H1 (cell line): ENCODE measurements at regions not wholly inside any gene's neighbourhood (a gene's known extent, or its start where the extent isn't known, plus 50 kb on each side); places are given as distances from the start of the nearest gene placed in this dataset.

ENCODE experiments used
- BRCA1 ChIP-seq: IDR thresholded peaks from 2 replicates; pipeline ENCODE4 v1.6.1; 2012; ENCODE audit warnings: low read depth, low read length, improper control_type of control experiment
- CTCF ChIP-seq, 3 experiments: IDR thresholded peaks; 1 replicate in 2 of 3; 2 replicates in 1 of 3; pipeline versions ENCODE4 v1.5.1 to v1.6.1; 2011; ENCODE audit warnings: low read length in 3 of 3, mild to moderate bottlenecking in 3 of 3, inconsistent platforms in 2 of 3, low read depth in 1 of 3, moderate library complexity in 1 of 3; ENCODE audit not compliant: insufficient read depth in 1 of 3; ENCODE audit errors: control extremely low read depth in 1 of 3
- EGR1 ChIP-seq: IDR thresholded peaks from 2 replicates; pipeline ENCODE4 v1.6.1; 2011; ENCODE audit warnings: low read depth, low read length, borderline replicate concordance
- EZH2 ChIP-seq: fragments of 200-600 bp; sonication (generic); IDR thresholded peaks from 2 replicates; pipeline ENCODE4 v1.7.1; 2012; ENCODE audit warnings: low read depth, mild to moderate bottlenecking, moderate library complexity, low read length, inconsistent platforms; ENCODE audit not compliant: severe bottlenecking
- FOSL1 ChIP-seq: IDR thresholded peaks from 2 replicates; pipeline ENCODE4 v1.6.1; 2011; ENCODE audit warnings: mild to moderate bottlenecking, low read depth, low read length, moderate library complexity; ENCODE audit not compliant: insufficient read depth
- HDAC2 ChIP-seq, 2 experiments: fragments of 300-600 bp in 1 of 2; sonication (generic) in 1 of 2; IDR thresholded peaks; 2 replicates each; pipeline ENCODE4 v1.6.1; 2011 to 2012; ENCODE audit warnings: low read depth in 2 of 2, low read length in 2 of 2, mild to moderate bottlenecking in 2 of 2, moderate library complexity in 2 of 2, borderline replicate concordance in 1 of 2, inconsistent platforms in 1 of 2
- NRF1 ChIP-seq: IDR thresholded peaks from 2 replicates; pipeline ENCODE4 v1.6.1; 2011; ENCODE audit warnings: mild to moderate bottlenecking, low read depth, low read length, improper control_type of control experiment
- RAD21 ChIP-seq, 2 experiments: IDR thresholded peaks in 1 of 2; conservative IDR thresholded peaks in 1 of 2; 2 replicates each; pipeline ENCODE4 v1.6.1; 2011; ENCODE audit warnings: low read depth in 2 of 2, low read length in 2 of 2, improper control_type of control experiment in 1 of 2, inconsistent platforms in 1 of 2, mild to moderate bottlenecking in 1 of 2, moderate library complexity in 1 of 2
- SIN3A ChIP-seq, 2 experiments: IDR thresholded peaks in 1 of 2; conservative IDR thresholded peaks in 1 of 2; 2 replicates each; pipeline ENCODE4 v1.6.1; 2011 to 2012; ENCODE audit warnings: low read length in 2 of 2, improper control_type of control experiment in 1 of 2, low read depth in 1 of 2, mild to moderate bottlenecking in 1 of 2
- SIRT6 ChIP-seq: IDR thresholded peaks from one replicate; pipeline ENCODE4 v1.7.1; 2012; ENCODE audit warnings: low read length, inconsistent platforms
- TCF12 ChIP-seq: IDR thresholded peaks from 2 replicates; pipeline ENCODE4 v1.6.1; 2011; ENCODE audit warnings: low read depth, mild to moderate bottlenecking, low read length

- TF ChIP-seq HDAC2 (IDR thresholded peaks at IDR 0.05; ENCODE audit: borderline replicate concordance in 1 of 2, low read depth in 2 of 2, low read length in 2 of 2) (no peak), CTCF (IDR thresholded peaks at IDR 0.05; ENCODE audit: control extremely low read depth in 1 of 3, insufficient read depth in 1 of 3, low read depth in 1 of 3, low read length in 3 of 3) (no peak), EGR1 (no peak), EZH2 (no peak), NRF1 (no peak), SIN3A (conservative IDR thresholded peaks at IDR 0.05 in 1 of 2, IDR thresholded peaks at IDR 0.05 in 1 of 2; ENCODE audit: low read depth in 1 of 2, low read length in 2 of 2) (no peak), SIRT6 (no peak), TCF12 (no peak), BRCA1 (no peak), FOSL1 (no peak), RAD21 (IDR thresholded peaks at IDR 0.05 in 1 of 2, conservative IDR thresholded peaks at IDR 0.05 in 1 of 2; ENCODE audit: low read depth in 2 of 2, low read length in 2 of 2) (no peak)
Observed at GRCh38 chr10:78866731-78867554, 201.8 kb upstream of the ZMIZ1 start.
